ENCODE measurements at regions not wholly inside any gene's neighbourhood (a gene's known extent, or its start where the extent isn't known, plus 50 kb on each side); places are given as distances from the start of the nearest gene placed in this dataset.

DNA sequence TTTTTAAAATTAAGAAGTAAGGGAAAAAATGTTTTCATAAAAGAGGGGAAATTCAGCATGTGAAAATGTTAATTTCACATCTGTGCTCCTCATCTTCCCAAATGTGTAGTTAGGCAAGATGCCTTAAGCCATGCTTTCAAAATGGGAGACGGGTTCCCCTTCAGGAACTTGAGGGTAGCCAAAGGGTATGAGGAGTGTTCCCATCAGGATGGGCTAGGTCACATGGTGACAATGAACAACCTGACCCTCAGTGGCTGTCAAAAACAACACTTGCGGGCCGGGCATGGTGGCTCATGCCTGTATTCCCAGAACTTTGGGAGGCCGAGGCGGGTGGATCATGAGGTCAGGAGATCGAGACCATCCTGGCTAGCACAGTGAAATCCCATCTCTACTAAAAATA is 178.0 kb downstream of the ACTL7B start:
- DNase-seq (ENCODE audit: low read depth, low spot score): no peak

DNA sequence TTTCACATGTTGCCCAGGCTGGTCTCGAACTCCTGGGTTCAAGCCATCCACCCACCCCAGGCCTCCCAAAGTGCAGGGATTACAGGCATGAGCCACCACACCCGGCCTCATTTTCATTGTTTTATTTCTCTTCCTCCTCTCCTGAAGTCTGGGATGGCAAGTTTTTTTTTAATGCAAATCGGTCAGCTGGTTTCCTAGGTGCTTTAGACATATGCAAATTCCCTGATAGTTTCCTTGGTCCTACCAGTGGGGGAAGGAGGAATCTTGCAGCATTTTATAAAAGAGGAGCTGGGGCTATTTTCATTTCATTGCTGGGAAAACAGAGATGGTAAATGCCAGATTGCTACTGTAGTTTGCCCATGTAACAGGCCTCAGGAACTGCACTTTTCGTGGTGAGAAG is 179.4 kb downstream of the ACTL7B start:
- DNase-seq (ENCODE audit: low read depth, low spot score): no peak

GRCh38 chr9:108675708-108676107 is 180.1 kb downstream of the ACTL7B start:
- DNase-seq (ENCODE audit: low read depth, low spot score): no peak

- no peak for DNase-seq (ENCODE audit: low read depth, low spot score)
Observed at GRCh38 chr9:108674766-108675530, 180.8 kb downstream of the ACTL7B start.

- no peak for DNase-seq (ENCODE audit: low read depth, low spot score)
Observed at GRCh38 chr9:108673386-108673785, 182.4 kb downstream of the ACTL7B start.

- no peak for DNase-seq (ENCODE audit: low read depth, low spot score)
Observed at GRCh38 chr9:108672475-108673190, 183.2 kb downstream of the ACTL7B start.

DNA sequence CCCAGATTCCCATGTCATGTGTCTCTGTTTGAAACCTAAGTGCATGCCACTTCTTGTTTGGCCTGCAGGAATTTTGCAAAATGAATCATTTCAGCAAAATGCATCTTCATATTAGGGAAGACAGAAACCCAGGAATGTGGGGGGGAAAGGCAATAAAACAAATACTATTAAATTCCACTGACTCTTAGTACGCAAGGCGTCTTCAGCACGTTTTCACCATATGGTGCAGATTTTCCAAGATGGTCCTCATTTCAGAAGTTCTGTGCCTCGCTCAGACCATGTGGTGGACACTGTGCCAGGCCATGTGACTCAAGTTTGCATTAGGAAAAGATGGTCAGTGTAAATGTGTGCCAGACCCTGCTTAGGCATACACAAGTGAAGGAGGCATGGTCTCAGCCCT is 184.0 kb downstream of the ACTL7B start:
- no peak for DNase-seq (ENCODE audit: low read depth, low spot score)

DNA sequence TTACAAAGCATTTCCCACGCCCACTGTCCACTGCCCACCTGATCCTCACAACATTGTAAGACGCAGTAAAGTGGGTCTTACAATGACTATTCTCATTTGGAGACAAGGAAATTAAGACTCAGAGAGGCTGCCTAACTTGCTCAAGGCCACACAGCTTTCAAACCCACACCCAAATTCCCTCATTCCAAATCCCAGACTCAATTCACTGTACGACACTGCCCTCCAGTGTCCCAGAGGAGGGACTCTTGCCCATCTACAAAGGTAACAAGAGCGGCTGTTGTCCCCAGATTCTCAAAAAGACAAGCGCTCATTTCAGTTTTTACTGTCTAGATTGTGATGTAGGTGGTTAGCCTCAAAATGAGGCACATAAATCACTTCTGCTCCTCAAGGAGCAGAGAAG is 184.6 kb downstream of the ACTL7B start:
- peak; percentile 48 for DNase-seq (ENCODE audit: low read depth, low spot score)

GRCh38 chr9:108668938-108669335 is 186.8 kb downstream of the ACTL7B start:
- no peak for DNase-seq (ENCODE audit: low read depth, low spot score)

- DNase-seq (ENCODE audit: low read depth, low spot score): no peak
Observed at GRCh38 chr9:108668191-108668937, 187.4 kb downstream of the ACTL7B start.

- DNase-seq (ENCODE audit: low read depth, low spot score): no peak
Observed at GRCh38 chr9:108666240-108666784, 189.5 kb downstream of the ACTL7B start.

DNA sequence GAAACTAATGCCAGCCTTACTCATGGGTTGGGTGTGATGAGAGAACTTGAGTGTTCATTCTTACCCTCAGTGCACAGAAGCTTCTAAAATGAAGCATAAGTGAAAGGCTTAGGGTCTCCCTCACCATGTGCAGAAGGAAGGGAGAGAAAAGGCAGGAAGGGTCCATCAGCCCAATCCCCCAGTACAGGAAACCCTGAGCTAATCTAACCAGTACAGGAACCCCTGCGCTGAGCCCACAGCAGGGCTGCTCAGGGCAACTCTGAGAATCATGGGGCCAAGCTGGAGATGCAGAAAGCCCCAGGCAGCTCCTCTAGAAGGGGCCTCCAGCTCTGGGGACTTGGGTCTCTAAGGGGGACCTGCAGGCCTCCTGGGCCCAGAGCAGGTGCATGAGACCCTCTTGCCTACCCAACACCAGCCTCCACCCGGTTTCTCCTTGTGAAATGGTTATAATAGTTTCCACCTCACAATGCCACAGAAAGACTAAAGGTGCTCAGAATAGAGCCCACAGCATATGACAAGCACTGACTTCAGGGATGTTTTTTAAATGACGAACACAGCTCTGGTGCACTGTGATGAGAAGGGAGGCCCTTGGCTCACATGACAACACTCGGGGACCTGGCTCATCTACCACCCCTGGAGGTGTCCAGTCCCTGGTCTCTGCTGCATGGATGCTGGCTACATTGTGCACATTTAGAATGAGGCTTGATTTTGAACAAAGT is 190.1 kb downstream of the ACTL7B start:
- DNase-seq (ENCODE audit: low read depth, low spot score): no peak

DNA sequence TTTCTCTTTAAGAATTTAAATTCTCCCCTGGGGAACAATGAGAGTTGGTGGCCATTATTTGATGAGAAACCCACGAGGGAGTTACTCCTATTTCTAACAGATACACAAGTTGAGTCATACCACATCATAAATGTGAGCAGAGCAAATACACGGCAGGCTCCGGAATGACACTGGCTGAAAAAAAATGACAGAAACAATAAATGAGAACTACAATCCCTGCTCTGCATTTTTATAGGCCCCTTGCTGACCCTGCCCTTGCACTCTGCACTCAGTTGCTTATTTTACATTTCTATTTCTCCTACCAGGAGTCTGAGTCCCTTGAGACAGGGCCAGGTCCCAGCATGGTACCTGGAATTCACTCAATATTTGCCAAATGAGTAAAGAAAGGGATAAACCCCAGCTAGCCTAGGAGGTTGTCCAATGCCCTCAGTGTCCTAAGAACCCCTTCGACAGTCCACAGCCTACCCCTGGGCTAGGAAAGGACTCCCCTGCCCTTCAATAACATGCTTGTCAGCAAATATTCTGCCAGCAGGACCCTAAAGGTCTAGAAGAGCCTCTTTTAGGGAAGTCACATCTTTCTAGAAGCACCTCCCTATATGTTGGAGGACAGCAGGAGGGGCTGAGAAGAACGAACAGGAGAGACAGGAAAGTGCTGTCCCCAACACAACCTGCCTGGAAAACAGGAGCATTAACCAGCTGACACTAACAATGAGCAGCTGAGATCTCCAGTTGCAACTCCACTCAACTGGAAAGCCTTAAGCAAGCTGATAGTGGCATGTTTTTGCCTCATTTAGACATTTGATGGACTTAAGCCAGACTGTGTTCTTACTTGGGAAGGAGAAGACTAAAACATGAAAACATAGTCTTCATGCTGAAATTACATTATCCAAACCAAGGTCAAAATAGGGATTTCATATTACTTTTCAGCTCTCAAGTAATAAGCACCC is 191.2 kb downstream of the ACTL7B start:
- DNase-seq (ENCODE audit: low read depth, low spot score): no peak

GRCh38 chr9:108663422-108663821 is 192.4 kb downstream of the ACTL7B start:
- no peak for DNase-seq (ENCODE audit: low read depth, low spot score)

- no peak for DNase-seq (ENCODE audit: low read depth, low spot score)
Observed at GRCh38 chr9:108662956-108663355, 192.8 kb downstream of the ACTL7B start.

- no peak for DNase-seq (ENCODE audit: low read depth, low spot score)
Observed at GRCh38 chr9:108662091-108662875, 193.5 kb downstream of the ACTL7B start.

- no peak for DNase-seq (ENCODE audit: low read depth, low spot score)
Observed at GRCh38 chr9:108656566-108656965, 199.2 kb downstream of the ACTL7B start.

- DNase-seq (ENCODE audit: low read depth, low spot score): no peak
Observed at GRCh38 chr9:108655818-108656217, 200.0 kb downstream of the ACTL7B start.

- no peak for DNase-seq (ENCODE audit: low read depth, low spot score)
Observed at GRCh38 chr9:108654566-108654965, 201.2 kb downstream of the ACTL7B start.

GRCh38 chr9:108652851-108653250 is 202.9 kb downstream of the ACTL7B start:
- DNase-seq (ENCODE audit: low read depth, low spot score): no peak
